ENCODE measurements at regions not wholly inside any gene's neighbourhood (a gene's known extent, or its start where the extent isn't known, plus 50 kb on each side); places are given as distances from the start of the nearest gene placed in this dataset.

DNA sequence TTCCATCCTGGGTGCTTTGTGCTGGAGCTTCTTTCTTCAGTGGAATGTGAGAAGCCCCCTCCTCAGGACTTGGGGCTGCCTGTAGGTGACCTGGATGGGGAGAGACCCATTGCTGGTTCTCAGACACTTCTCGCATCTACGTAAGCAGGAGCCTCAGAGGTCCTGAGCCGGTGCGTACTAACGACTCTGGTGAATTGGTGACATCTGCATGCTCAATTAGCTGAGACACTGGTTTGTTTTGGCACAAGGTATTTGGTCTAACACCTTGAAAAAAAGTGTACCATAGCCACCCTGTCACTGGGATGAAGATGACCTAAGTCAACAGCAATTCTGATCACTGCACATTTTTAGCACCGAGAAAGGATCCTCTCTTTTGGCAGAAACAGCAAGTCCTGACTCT, 57.7 kb downstream of the LRRC30 start:
- Histone ChIP-seq H3K9me3 (ENCODE audit: low read length) (no peaks in the 10 kb centered on the region), H3K9me2 (replicated peaks; ENCODE audit: low read length) (no peaks in the 10 kb centered on the region), H3K36me3 (ENCODE audit: low read depth, low read length) (no peaks in the 10 kb centered on the region), H3K79me2 (ENCODE audit: low read length) (no peaks in the 10 kb centered on the region), H3K9ac (ENCODE audit: low read length) (no peak overlapping the region), H3K4me3 (ENCODE audit: low read length) (no peak overlapping the region), H3K4me1 (ENCODE audit: insufficient read depth, low read length) (no peaks in the 10 kb centered on the region), H2AFZ (ENCODE audit: low read length) (no peak overlapping the region), H3K4me2 (ENCODE audit: low read length) (no peak overlapping the region), H4K20me1 (ENCODE audit: low read length) (no peaks in the 10 kb centered on the region), H3K27me3 (ENCODE audit: low read length) (peaks cover 7% of the 10 kb centered on the region; the same call in 1 of the 2 replicates), H3F3A (ENCODE audit: low read length, unreplicated experiment) (no peaks in the 10 kb centered on the region), H3K27ac (ENCODE audit: low read length) (no peak overlapping the region)
- no peak for ATAC-seq
- POLR2A ChIA-PET (ENCODE audit: unreplicated experiment): no interaction called here
- CTCF ChIA-PET: no interaction called here
- BruUV-seq (replicated peaks): no TSS peak
- DNase-seq: no peak
- TF ChIP-seq EZH2phosphoT487 (IDR thresholded peaks at IDR 0.05; ENCODE audit: borderline replicate concordance, low read length): no peak
- TF ChIP-seq EZH2 (IDR thresholded peaks at IDR 0.05; ENCODE audit: low read length, unreplicated experiment): no peak
- TF ChIP-seq, protein P1, sequence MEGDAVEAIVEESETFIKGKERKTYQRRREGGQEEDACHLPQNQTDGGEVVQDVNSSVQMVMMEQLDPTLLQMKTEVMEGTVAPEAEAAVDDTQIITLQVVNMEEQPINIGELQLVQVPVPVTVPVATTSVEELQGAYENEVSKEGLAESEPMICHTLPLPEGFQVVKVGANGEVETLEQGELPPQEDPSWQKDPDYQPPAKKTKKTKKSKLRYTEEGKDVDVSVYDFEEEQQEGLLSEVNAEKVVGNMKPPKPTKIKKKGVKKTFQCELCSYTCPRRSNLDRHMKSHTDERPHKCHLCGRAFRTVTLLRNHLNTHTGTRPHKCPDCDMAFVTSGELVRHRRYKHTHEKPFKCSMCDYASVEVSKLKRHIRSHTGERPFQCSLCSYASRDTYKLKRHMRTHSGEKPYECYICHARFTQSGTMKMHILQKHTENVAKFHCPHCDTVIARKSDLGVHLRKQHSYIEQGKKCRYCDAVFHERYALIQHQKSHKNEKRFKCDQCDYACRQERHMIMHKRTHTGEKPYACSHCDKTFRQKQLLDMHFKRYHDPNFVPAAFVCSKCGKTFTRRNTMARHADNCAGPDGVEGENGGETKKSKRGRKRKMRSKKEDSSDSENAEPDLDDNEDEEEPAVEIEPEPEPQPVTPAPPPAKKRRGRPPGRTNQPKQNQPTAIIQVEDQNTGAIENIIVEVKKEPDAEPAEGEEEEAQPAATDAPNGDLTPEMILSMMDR (conservative IDR thresholded peaks at IDR 0.05; ENCODE audit: low read depth, low read length): no peak
- intact Hi-C loops (cut with micrococcal nuclease): no loop called here

GRCh38 chr18:7290077-7290476, 59.2 kb downstream of the LRRC30 start:
- Histone ChIP-seq H3K4me1 (ENCODE audit: insufficient read depth, low read length) (no peaks in the 10 kb centered on the region), H2AFZ (ENCODE audit: low read length) (no peak overlapping the region), H3K9ac (ENCODE audit: low read length) (no peak overlapping the region), H3F3A (ENCODE audit: low read length, unreplicated experiment) (no peaks in the 10 kb centered on the region), H3K4me3 (ENCODE audit: low read length) (no peak overlapping the region), H3K4me2 (ENCODE audit: low read length) (no peak overlapping the region), H3K9me2 (replicated peaks; ENCODE audit: low read length) (no peaks in the 10 kb centered on the region), H4K20me1 (ENCODE audit: low read length) (no peaks in the 10 kb centered on the region), H3K27ac (ENCODE audit: low read length) (no peak overlapping the region), H3K9me3 (ENCODE audit: low read length) (no peaks in the 10 kb centered on the region), H3K79me2 (ENCODE audit: low read length) (no peaks in the 10 kb centered on the region), H3K36me3 (ENCODE audit: low read depth, low read length) (no peaks in the 10 kb centered on the region), H3K27me3 (ENCODE audit: low read length) (peaks cover 7% of the 10 kb centered on the region; the same call in 1 of the 2 replicates)
- ChIA-PET CTCF (no interaction called here), POLR2A (ENCODE audit: unreplicated experiment) (no interaction called here)
- no TSS peak for BruUV-seq (replicated peaks)
- DNase-seq (no peak), ATAC-seq (no peak)
- TF ChIP-seq EZH2 (IDR thresholded peaks at IDR 0.05; ENCODE audit: low read length, unreplicated experiment): no peak
- TF ChIP-seq, protein P1 (conservative IDR thresholded peaks at IDR 0.05; ENCODE audit: low read depth, low read length): no peak
- TF ChIP-seq EZH2phosphoT487 (IDR thresholded peaks at IDR 0.05; ENCODE audit: borderline replicate concordance, low read length): no peak
- intact Hi-C loops (cut with micrococcal nuclease): no loop called here

DNA sequence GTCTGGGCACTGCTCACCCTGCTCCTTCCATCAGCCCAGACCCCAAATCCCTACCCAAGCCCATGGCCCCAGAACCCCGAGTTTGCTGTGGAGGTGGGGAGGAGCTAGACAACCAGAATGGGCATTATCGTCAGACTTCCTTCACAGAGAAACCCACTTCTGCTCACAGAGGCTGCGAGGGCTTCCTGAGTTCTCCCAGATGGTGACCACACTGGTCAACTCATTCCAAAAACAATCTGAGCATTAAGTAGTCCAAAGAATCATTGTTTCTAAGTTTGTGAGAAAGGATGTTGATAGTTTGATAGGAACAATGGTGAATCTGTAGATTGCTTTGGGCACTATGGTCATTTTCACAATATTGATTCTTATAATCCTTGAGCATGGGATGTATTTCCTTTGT, 60.2 kb downstream of the LRRC30 start:
- Histone ChIP-seq H3K9ac (ENCODE audit: low read length) (no peak overlapping the region), H3K4me3 (ENCODE audit: low read length) (no peak overlapping the region), H3K79me2 (ENCODE audit: low read length) (no peaks in the 10 kb centered on the region), H3F3A (ENCODE audit: low read length, unreplicated experiment) (no peaks in the 10 kb centered on the region), H3K36me3 (ENCODE audit: low read depth, low read length) (no peaks in the 10 kb centered on the region), H3K9me2 (replicated peaks; ENCODE audit: low read length) (no peaks in the 10 kb centered on the region), H3K9me3 (ENCODE audit: low read length) (0 out of 2 replicates have a peak, but pooled peaks cover 7% of the 10 kb centered on the region), H3K4me1 (ENCODE audit: insufficient read depth, low read length) (no peaks in the 10 kb centered on the region), H4K20me1 (ENCODE audit: low read length) (no peaks in the 10 kb centered on the region), H3K27me3 (ENCODE audit: low read length) (peaks cover 7% of the 10 kb centered on the region; the same call in 1 of the 2 replicates), H3K27ac (ENCODE audit: low read length) (no peak overlapping the region), H3K4me2 (ENCODE audit: low read length) (no peak overlapping the region), H2AFZ (ENCODE audit: low read length) (no peak overlapping the region)
- DNase-seq (no peak), ATAC-seq (no peak)
- ChIA-PET POLR2A (ENCODE audit: unreplicated experiment) (no interaction called here), CTCF (no interaction called here)
- no peak for TF ChIP-seq EZH2phosphoT487 (IDR thresholded peaks at IDR 0.05; ENCODE audit: borderline replicate concordance, low read length)
- TF ChIP-seq, protein P1 (conservative IDR thresholded peaks at IDR 0.05; ENCODE audit: low read depth, low read length): no peak
- TF ChIP-seq EZH2 (IDR thresholded peaks at IDR 0.05; ENCODE audit: low read length, unreplicated experiment): no peak
- intact Hi-C loops (cut with micrococcal nuclease): no loop called here
- BruUV-seq (replicated peaks): no TSS peak
